T-helper 1 cell treated with Interleukin-12 subunit alpha and Interleukin-12 subunit beta and Interleukin-4 antibody, amounts not matched to agents 30 ng/mL and 1 ng/mL, for 36 hours (primary cell): ENCODE measurements at regions not wholly inside any gene's neighbourhood (a gene's known extent, or its start where the extent isn't known, plus 50 kb on each side); places are given as distances from the start of the nearest gene placed in this dataset.

Experiments
- intact Hi-C: fragments of 100-400 bp; cut with micrococcal nuclease; formaldehyde crosslinking; loops from one replicate; pipeline ENCODE4 v1.15.1; 2024

DNA sequence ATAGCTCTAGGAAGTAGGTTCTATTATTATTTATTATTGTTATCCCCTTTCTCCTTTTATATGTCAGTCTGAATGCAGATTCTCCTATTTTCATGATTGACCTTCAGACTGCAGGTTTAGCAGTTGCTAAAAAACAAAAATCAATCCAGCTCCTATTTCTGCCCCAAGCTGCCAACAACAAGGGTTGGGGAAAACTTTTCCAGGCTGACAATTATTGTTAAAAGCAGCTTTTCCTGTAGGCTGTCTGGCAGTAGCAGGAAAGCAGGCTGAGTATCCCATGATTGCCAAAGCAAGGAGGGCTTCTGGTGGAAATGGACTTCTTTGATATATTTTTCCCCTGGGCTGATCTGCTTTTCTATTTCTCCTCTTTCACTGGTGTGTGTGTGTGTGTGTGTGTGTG lies 78.0 kb upstream of the CTLA4 start:
- intact Hi-C loops = no loop called here

DNA sequence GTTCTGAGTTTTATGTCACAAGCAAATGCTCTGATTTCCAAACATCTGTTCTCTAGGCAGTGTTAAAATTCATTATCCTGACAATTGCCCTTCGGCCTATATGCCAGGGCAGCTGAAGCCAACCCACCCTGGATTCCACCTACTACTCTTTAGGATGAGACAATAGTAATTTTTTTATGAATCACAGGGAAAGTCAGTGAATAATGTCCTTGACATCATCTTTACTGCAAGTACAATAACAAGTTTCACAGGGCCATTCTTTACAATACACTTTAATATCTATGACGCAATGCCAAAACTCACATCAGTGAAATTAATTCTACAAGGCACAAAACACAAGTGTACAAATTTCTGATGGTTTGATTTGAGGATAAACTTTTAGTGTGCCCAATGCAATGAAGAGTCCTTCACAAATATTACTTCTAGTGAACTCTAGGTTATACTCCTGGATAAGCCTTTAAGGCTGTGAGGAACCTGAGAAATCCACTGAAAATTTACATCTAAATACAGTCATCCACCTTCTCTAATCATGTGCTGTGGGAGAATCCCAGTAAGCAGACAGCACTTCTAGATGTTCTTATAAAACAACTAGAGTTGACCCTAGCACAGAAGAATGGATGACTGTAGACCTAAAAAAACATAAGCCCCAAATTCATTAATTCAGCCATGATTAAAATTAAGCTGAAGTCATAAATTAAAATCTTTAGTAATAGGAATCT lies 77.3 kb upstream of the CTLA4 start:
- intact Hi-C loops = no loop called here

DNA sequence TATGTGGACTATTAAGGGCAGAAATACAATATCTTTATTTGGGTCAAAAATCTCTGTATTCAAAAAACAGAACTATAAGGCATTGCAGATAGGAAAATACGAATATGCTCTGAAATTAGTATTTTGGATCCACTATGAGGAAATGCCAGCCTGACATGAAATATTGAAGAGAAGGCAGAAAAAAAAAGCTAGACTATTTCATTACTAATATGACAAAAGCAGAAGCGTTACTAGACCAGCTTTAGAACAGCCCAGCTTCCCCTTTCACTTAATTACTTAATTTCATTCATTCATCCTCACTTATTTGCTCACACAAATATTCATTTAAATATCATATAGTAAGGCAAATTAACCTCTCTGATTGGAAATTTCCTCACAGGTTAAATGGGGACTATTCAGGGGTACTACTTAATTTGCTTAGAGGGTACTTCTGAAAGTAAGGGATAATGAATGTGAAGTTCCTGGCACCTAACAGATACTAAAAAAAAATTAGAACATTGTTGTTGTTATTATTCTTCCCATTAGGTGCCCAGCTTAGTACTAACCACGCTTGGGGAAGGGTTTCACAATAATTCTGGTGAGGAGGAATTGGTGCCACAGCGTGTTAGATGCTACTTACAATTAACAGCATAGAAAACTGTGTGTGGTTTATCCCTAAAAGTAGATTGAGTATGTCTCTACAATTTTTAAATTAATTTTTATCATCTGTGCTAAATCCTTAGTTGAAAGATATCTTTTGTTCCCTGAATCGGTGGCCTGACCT lies 71.1 kb upstream of the CTLA4 start:
- intact Hi-C loops = no loop called here

DNA sequence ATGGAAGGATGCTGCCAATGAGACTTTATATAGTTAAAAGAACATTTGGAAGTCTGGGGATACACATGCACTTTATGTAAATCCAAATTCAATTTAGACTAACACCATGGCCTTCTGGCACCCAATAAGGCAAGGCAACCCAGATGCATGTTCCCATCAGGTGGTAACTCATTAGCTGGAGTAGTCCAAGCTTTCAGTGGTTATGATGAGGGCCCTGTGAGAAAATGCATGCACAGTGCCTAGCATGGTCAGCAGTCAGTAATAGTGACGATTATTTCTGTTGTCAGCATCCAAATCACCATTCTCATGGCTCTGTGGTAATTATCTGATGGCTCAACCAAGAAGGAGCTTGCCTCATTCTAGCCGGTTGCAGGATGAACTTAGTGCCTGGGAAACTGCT lies 70.3 kb upstream of the CTLA4 start:
- intact Hi-C loops = no loop called here

DNA sequence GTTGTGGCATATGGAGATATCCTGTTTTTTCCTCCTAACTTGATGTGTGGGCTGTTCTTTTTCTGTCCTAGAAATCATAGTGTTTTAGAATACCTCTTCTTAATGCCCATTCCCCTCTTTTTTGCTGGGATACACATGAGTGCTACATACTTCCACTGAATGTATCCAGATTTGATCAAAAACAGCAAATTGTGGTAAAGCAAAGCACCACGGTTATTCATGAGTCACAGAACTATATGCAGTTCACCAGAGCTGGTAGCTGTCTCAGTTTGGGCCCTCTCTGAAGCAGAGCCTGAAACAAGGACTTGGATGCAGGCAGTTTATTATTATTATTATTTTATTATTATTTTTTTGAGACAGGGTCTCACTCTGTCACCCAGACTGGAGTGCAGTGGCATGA lies 69.9 kb upstream of the CTLA4 start:
- intact Hi-C loops = no loop called here

DNA sequence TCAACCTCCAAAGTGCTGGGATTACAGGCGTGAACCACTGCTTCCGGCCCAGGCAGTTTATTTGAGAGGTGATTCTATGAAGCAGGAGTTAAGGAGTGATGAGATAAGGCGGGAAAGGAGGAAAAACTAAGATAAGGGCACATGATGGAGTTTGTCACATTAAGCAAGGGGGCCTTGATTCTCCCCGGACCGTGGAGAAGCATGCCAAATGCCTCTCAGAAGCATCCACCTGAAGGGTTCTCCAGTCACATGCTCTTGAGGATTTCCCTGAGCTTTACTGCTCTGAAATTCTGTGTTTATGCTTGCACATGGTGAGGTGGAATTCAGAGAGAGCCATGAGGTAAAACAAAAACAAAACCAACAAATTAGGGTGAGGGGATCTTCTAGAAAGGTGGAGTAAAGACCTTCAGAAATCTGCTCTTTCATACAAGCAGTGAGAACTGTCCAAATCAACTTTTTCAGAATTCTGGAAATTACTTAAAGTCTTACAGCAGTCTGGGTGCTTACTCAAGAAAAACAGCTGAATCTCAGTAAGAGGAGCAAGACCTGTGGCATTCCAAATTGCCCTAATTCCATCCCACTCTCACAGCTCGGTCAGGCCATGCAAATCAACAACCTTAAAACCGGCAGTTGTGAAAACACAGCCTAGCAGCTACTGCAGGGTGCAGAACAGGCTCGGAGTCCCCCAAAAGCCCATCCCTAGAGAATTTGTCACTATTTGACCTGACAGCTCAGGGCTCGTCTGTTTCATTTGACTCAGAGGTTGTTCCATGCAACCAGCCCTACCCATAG lies 69.1 kb upstream of the CTLA4 start:
- intact Hi-C loops = no loop called here

DNA sequence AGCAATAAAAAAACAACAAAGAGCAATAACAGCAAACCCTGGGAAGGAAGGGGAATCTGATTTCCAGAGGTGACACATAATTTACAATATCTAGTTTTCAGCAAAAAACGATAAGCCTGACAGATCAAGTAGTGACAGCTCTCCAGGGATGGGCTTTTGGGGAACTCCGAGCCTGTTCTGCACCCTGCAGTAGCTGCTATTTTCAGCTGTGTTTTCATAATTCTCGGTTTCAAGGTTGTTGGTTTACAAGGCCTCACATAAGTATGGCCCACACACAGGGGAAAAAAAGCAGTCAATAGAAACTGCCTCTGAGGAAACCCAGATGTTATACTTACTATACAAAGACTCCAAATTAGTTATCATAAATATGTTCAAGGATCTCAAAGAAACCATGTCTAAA lies 67.7 kb upstream of the CTLA4 start:
- intact Hi-C loops = loop anchor here (5.0 kb wide), 1 partner anchor 38 kb away; no protein-coding TSS in a partner anchor

DNA sequence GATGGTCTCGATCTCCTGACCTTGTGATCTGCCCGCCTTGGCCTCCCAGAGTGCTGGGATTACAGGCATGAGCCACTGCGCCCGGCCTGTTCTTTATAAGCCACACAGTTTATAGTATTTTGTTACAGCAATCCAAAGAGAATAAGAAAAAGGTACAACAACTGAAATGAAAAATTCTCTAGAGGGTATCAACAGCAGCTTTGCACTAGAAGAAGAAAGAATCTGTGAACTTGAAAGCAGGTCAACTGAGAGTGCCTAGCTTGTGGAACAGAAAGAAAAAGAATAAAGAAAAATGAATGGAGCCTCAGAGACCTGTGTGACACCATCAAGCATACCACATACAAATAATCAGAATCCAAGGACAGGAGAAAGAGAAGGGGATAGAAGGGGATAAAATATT lies 66.8 kb upstream of the CTLA4 start:
- intact Hi-C loops = loop anchor here (5.0 kb wide), 1 partner anchor 38 kb away; no protein-coding TSS in a partner anchor

DNA sequence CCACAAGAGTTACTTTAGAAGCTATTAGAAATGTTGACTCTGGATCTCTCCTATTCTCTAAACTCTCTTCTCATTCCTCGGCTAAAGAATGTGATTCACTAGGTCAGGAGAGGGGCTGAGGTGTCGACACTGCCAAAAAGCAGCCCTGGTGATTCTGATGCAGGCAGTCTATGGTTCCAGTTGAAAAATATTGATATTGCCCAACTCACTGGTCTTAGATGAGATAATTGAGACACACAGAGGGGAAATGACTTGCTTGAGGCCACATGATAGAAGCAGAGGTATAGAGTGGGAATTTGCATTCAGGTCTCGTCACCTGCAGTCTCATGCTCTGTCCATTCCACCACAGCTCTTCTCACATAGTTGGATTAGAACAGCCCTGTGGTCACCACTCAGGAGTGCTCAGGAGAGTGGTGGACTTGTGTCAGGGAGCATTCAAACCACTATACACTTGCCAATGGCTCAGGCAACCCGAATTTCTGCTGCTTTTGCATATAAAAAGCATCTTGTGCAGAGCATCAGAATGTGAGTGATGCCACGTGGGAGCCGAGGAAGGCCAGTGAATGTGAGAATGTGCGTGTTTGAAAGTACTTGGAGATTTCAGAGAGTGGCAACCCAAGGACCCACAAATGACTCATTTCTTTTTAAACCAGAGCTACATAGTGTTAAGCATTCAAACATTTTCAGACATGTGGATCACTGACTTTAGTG lies 65.1 kb upstream of the CTLA4 start:
- intact Hi-C loops = loop anchor here (1.0 to 5.0 kb wide), 4 partner anchors 9 to 72 kb away; no protein-coding TSS in a partner anchor

DNA sequence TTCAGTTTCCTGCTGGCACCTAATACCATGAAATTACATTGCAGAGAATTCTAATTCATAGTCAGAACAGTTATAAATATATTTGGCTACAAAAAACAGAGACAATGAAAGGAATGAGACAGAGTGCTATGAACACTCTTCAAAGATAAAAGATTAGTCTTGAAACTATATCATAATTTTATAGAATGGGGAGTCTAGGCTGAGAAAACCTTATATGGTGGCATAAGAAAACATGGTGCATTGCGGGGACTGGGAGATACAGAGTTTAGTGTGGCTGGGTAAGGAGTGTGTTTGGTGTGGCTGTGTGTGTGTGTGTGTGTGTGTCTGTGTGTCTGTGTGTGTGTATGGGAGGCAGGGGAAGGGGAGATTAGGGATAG lies 64.5 kb upstream of the CTLA4 start:
- intact Hi-C loops = loop anchor here (1.0 to 5.0 kb wide), 3 partner anchors 8 to 72 kb away; no protein-coding TSS in a partner anchor

DNA sequence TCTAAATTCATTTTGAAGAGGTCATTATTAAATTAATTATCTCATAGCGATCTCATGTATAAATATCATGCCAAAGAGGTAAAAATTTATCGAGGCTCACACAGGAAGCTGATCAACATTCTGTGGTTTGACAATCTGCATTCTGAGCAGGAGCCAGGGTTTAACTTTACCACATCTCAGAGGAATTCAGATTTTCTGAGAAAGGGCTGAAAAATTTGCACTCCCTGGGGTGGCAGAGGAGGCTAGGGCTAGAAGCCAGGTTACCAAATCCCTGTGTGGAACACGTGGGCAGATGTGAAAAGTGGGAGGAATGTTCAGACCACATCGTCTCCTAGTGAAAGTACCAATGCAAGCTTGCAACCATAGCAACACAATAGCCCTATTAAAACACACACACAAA lies 63.5 kb upstream of the CTLA4 start:
- intact Hi-C loops = loop anchor here (1.0 to 5.0 kb wide), 3 partner anchors 42 to 269 kb away; partner anchors contain the start of gene RAPH1

DNA sequence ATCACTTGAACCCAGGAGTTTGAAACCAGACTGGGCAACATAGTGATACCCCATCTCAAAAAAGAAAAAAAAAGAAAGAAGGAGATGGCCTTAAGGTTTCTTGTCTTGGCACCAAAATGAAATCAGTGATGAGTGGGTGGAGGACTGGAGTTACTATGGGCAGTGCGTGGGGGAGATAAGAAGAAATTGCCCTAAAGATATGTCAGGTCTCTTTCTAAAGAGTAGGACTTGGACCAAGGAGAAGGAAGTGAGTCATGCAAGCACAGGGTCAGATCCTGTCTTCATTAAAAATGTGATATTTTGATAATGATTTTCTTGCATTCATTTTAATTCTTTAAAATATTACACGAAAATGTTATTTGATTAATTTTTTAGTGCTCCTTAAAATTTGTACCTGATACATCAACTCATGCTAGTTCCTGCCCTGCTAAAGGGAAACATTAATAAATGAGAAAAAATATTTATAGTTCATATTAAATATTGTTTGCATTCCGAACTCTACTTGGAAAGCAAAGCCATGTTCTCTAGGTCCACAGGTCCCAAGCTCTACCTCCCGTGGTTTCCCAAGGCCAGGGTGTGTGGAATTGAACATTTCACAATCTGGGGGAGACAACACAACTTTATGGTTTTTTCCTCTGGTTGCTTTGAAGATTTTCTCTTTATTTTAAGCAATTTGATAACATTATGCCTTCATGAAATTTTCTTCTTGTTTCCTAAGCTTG lies 62.6 kb upstream of the CTLA4 start:
- intact Hi-C loops = loop anchor here (1.0 to 5.0 kb wide), 4 partner anchors 43 to 793 kb away; partner anchors contain the start of genes NBEAL1 and RAPH1

DNA sequence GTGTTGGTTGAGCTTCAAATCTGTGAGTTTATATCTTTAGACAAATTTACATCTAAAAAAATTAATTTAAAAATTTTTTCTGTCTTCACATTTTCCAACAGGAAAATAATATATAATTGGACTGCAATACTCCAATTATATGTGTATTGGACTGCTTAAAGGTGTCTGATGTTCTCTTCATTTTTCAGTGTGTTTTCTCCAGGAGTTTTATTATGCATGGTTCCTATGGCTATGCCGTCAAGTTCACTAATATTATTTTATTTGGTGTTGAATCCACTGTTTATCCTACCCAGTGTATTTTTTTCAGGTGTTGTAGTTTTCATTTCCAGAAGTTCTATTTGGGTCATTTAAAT lies 62.1 kb upstream of the CTLA4 start:
- intact Hi-C loops = loop anchor here (2.0 to 5.0 kb wide), 2 partner anchors 271 to 793 kb away; partner anchors contain the start of genes NBEAL1 and RAPH1

DNA sequence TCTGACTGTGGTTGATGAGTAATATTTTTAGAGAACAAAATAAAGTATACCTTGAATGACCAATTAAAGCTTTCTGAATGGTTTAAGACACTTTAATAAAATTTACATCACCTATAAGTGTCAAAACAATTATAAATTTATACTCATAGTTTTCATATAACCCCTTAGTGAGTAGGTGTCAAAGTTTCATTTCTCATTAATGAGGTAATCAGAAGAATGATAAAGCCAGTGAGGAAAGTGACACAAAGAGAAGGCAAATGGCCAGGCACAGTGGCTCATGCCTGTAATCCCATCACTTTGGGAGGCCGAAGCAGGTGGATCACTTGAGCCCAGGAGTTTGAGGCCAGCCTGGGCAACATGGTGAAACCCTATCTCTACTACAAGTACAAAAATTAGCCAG lies 60.8 kb upstream of the CTLA4 start:
- intact Hi-C loops = loop anchor here (5.0 kb wide), 1 partner anchor 794 kb away; the partner anchor contains the start of gene NBEAL1

DNA sequence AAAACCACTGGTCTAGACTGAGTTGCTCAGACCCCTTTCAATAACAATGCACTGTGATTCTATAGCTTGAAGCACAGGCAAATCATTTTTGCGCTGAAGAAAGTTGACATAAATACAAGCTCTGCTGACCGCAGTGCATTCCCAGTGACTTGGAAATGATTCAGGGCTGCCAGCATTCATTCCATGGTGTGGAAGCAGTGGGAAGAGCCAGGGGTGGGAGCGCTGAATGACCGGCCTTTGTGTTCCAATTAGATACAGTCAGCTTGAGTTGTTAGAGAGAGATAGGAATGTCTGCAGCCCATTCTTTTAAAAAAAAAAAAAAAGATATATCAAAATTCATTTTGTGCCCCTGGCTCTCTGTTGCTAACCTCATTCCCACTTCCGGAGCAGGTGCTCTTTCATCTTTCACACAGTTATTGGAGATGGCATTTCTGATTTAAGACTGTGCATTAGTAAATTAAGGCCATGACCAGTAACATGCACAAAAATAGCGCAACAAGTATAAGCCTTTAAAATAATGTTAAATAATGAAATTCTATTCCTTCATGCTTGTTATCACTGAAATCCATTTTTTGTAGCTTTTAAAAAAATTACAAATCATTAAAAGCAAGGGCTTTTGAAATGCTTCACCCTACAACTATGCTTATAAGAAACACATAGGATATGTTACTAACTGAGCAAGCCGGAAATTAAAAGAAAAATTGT lies 59.4 kb upstream of the CTLA4 start:
- intact Hi-C loops = loop anchor here (5.0 kb wide), 1 partner anchor 796 kb away; the partner anchor contains the start of gene NBEAL1

DNA sequence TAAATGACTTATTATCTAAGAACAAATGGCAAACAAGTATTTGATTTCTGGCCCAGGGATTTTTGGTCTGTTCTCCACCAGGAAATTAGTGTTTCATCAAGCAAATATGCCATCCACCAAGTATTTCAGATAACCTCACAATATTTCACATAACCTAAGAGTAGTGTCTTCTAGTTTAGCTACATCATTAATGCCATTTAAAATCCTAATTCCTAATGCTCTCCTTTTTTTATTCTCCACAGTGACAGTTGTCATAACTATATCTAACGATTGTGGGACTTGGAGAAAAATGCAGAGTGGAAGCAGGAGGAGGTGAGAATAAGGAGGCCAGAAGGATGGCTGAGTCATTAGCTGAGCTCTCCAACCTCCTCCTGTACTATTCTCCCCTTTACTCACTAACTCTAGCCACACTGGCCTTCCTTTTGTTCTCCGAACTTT lies 58.5 kb upstream of the CTLA4 start:
- intact Hi-C loops = loop anchor here (5.0 kb wide), 1 partner anchor 797 kb away; the partner anchor contains the start of gene NBEAL1

DNA sequence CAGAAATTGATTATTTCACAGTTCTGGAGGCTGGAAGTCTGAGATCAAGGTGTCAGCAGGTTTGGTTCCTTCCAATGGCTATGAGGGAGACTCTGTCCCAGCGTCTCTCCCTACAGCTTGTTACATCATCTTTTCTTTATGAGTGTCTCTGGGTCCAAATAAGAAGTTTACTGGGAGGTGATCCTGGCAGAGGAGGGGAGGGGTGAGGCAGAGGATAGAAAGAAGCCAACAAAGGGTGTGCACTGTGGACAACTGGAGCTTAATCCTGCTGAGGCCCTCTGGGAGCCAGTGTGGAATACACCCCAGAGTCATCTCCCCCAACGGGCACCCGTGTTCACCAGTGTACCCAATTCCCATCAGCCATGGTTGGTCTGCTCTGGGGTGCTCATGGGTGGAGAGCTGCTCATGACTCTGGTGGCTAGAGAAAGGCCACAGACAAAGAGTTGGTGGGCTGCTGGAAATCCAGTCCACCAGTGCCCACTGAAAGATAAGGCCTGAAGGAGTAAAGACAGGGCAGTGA lies 57.5 kb upstream of the CTLA4 start:
- intact Hi-C loops = loop anchor here (5.0 to 10.0 kb wide), 4 partner anchors 485 to 1173 kb away; partner anchors contain the start of genes ABI2, CARF, NBEAL1 and WDR12

DNA sequence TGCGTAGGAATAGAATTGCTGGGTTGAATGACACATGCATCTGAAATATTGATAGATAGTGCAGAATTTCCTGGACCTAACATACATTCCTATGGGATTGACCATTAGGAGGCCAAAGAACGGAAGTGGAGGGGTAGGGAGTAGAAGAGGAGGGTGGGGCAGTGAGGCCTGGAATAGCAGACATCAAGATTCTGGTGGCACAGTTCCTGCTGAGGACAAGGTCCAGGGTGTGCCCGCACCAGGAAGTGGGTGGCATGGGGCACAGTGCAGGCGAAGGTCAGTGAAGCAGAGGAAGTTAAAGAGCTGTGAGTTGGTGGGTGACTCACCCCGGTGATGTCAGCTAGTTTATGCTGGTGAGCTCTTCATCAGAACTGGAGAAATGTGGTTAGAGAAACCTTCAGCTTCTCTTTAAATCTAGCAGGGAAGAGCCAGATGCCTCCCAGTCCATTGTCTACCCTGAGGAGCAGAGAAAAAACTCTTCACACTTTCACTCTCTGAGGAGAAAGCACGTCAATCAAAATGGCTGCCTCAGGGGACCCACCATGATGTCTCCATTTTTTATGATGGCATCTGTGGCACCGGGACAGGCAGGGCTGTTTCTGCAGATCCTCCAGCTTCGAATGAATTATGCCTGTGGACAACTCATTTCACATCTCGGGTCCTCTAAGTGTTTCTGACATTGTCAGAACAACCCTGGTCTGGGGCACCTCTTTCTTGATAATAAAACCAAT lies 55.9 kb upstream of the CTLA4 start:
- intact Hi-C loops = loop anchor here (1.0 to 10.0 kb wide), 10 partner anchors 8 to 1174 kb away; partner anchors contain the start of genes ABI2, CARF and WDR12
